DOHH2 (cell line): ENCODE measurements at regions not wholly inside any gene's neighbourhood (a gene's known extent, or its start where the extent isn't known, plus 50 kb on each side); places are given as distances from the start of the nearest gene placed in this dataset.

ENCODE experiments used
- CTCF ChIP-seq: fragments of 200-600 bp; sonication (generic); IDR thresholded peaks from one replicate; pipeline ENCODE4 v1.5.1; 2014; ENCODE audit warnings: antibody characterized with exemption, mild to moderate bottlenecking, low read depth, low read length; ENCODE audit not compliant: poor library complexity, severe bottlenecking
- EZH2phosphoT487 ChIP-seq: fragments of 200-600 bp; sonication (generic); IDR thresholded peaks from 2 replicates; pipeline ENCODE4 v1.6.1; 2017; ENCODE audit warnings: borderline replicate concordance, mild to moderate bottlenecking, antibody characterized with exemption, low read length, moderate library complexity, mixed read lengths

GRCh38 chr5:107168086-107168485 lies 502.7 kb downstream of the EFNA5 start:
- TF ChIP-seq CTCF, result no peak
- TF ChIP-seq EZH2phosphoT487, result no peak
